Heart left ventricle (tissue), 16 donors: ENCODE measurements at regions not wholly inside any gene's neighbourhood (a gene's known extent, or its start where the extent isn't known, plus 50 kb on each side); places are given as distances from the start of the nearest gene placed in this dataset.

Experiments
- ATAC-seq, 4 donors: fragments of 200-7000 bp; cut with Tn5 transposase; one replicate each; pipeline ENCODE4 v1.9.1; 2020 to 2022; ENCODE audit warnings: moderate library complexity in 4 of 4, mild to moderate bottlenecking in 3 of 4, moderate number of reproducible peaks in 1 of 4
- DNase-seq, 5 donors: peaks; one replicate each; pipeline ENCODE4 v3.0.0-alpha.2; 2020
- H3K27ac ChIP-seq, 12 donors: fragments of 200-600 bp; sonication (generic) in 4 of 12; one replicate each; pipeline versions ENCODE4 v1.5.0 to v1.8.0; 2016 to 2022; ENCODE audit warnings: mild to moderate bottlenecking in 2 of 12
- H3K27me3 ChIP-seq, 9 donors: fragments of 200-600 bp; sonication (generic) in 2 of 9; one replicate each; pipeline versions ENCODE4 v1.5.1 to v1.8.0; 2016 to 2022; ENCODE audit warnings: mild to moderate bottlenecking in 3 of 9
- H3K36me3 ChIP-seq, 9 donors: fragments of 200-600 bp; sonication (generic) in 2 of 9; one replicate each; pipeline versions ENCODE4 v1.5.0 to v1.8.0; 2018 to 2022; ENCODE audit warnings: mild to moderate bottlenecking in 2 of 9
- H3K4me1 ChIP-seq, 12 donors: fragments of 200-600 bp; sonication (generic) in 4 of 12; one replicate each; pipeline versions ENCODE4 v1.5.0 to v1.8.0; 2016 to 2022; ENCODE audit warnings: mild to moderate bottlenecking in 3 of 12
- H3K4me3 ChIP-seq, 12 donors: fragments of 200-600 bp; sonication (generic) in 4 of 12; one replicate each; pipeline versions ENCODE4 v1.5.0 to v1.8.0; 2017 to 2022; ENCODE audit warnings: mild to moderate bottlenecking in 9 of 12, moderate library complexity in 4 of 12
- H3K9me3 ChIP-seq, 12 donors: fragments of 200-600 bp; sonication (generic) in 4 of 12; one replicate each; pipeline versions ENCODE4 v1.5.0 to v1.8.0; 2016 to 2022; ENCODE audit warnings: mild to moderate bottlenecking in 1 of 12
- CTCF ChIP-seq, 12 donors: fragments of 200-600 bp; sonication (generic) in 4 of 12; IDR thresholded peaks; one replicate each; pipeline versions ENCODE4 v1.5.0 to v1.8.0; 2018 to 2022; ENCODE audit warnings: antibody characterized with exemption in 12 of 12, mild to moderate bottlenecking in 5 of 12
- POLR2A ChIP-seq, 2 donors: fragments of 450-650 bp; IDR thresholded peaks; one replicate each; pipeline ENCODE4 v1.6.1; 2017; ENCODE audit warnings: antibody characterized with exemption in 2 of 2, mild to moderate bottlenecking in 2 of 2, moderate library complexity in 2 of 2
- WGBS, 4 donors: extraction: QIAGEN DNeasy Blood & Tissue Kit in 2 of 4; methylation state at CpG; one replicate each; pipeline versions ENCODE4 v1.1.5 to v1.1.7; 2013 to 2018; 5-methylcytosine and 5-hydroxymethylcytosine counted together
- intact Hi-C, 10 donors: fragments of 100-400 bp; cut with DNase I; formaldehyde crosslinking; loops; one replicate each; pipeline versions ENCODE4 v1.11.1 to v1.14.2; 2022
- donor health status: ischemic (EF 13 %, LVEDD 7.1; RV severe dilation, severe dysfunction).
- donor health status: healthy with polysubstance abuse.
- donor health status: DM: no; HTN: yes; CAD: no.
- donor health status: DM: no; HTN: no; CAD: no.
- donor health status: ischemic (EF 25% LVEDD 6.9; RV normal size, moderate dysfunction).
- donor health status: ischemic (EF 25% LVEDD 5.7; RV mildly dilated, moderate dysfunction).
- donor health status: healthy.
- donor health status: DM: yes; HTN: yes; CAD: no.
- donor health status: ischemic (EF 35%, LVEDD 5.7; RV mildly dilated, moderate dysfunction).
- donor health status: nonischemic (EF 11% LVEDD 7.7; RV severe dilation, severe dysfunction).
- donor health status: DM: yes; HTN: yes; CAD: no.
- donor health status: PGD.
- donor health status: ischemic (EF 29% LVEDD 5.4; RV normal size, mild dysfunction).
- donor health status: nonischemic (EF 23%, LVEDD 6.1; RV moderate dilation, normal function).

- ATAC-seq (no peak), DNase-seq (no peak)
- WGBS, 4 donors: 38 to 44% (median 41%) methylated on average over 2 of the region's 2 CpGs
- intact Hi-C loops: loop anchor here in 3 of 10 donors (5.0 to 10.0 kb wide), 3 partner anchors 787 to 917 kb away; no protein-coding TSS in a partner anchor
- no peak for TF ChIP-seq POLR2A (IDR thresholded peaks at IDR 0.05)
- TF ChIP-seq CTCF (IDR thresholded peaks at IDR 0.05): no peak
- Histone ChIP-seq H3K4me3 (no peak overlapping the region), H3K27ac (no peak overlapping the region), H3K36me3 (no peaks in the 10 kb centered on the region), H3K27me3 (peaks cover 0 to 6% (median 0%) of the 10 kb centered on the region in 9 donors), H3K9me3 (peaks cover 0 to 4% (median 0%) of the 10 kb centered on the region in 12 donors), H3K4me1 (no peaks in the 10 kb centered on the region)
Observed at GRCh38 chr13:90869580-90869979, 477.9 kb upstream of the MIR17HG start.

- DNase-seq: no peak
- H3K4me3 ChIP-seq: no peak overlapping the region
- peaks cover 0 to 6% (median 0%) of the 10 kb centered on the region in 9 donors for H3K27me3 ChIP-seq
- H3K4me1 ChIP-seq: no peaks in the 10 kb centered on the region
- H3K27ac ChIP-seq: no peak overlapping the region
- WGBS, 4 donors: 64 to 72% (median 66%) methylated on average over 4 of the region's 4 CpGs
- no peak for ATAC-seq
- TF ChIP-seq CTCF (IDR thresholded peaks at IDR 0.05) (no peak), POLR2A (IDR thresholded peaks at IDR 0.05) (no peak)
- H3K36me3 ChIP-seq: no peaks in the 10 kb centered on the region
- peaks cover 0 to 4% (median 0%) of the 10 kb centered on the region in 12 donors for H3K9me3 ChIP-seq
- intact Hi-C loops: no loop called here
Observed at GRCh38 chr13:90872491-90873025, 474.9 kb upstream of the MIR17HG start.

- Histone ChIP-seq H3K4me1 (no peaks in the 10 kb centered on the region), H3K27me3 (no peaks in the 10 kb centered on the region), H3K27ac (no peak overlapping the region), H3K9me3 (no peaks in the 10 kb centered on the region), H3K36me3 (no peaks in the 10 kb centered on the region), H3K4me3 (no peak overlapping the region)
- DNase-seq (no peak), ATAC-seq (no peak)
- TF ChIP-seq POLR2A (IDR thresholded peaks at IDR 0.05) (no peak), CTCF (IDR thresholded peaks at IDR 0.05) (no peak)
- WGBS, 4 donors: 92 to 98% (median 94%) methylated on average over 5 of the region's 5 CpGs
- intact Hi-C loops: no loop called here
Observed at GRCh38 chr13:90880790-90881189, 466.7 kb upstream of the MIR17HG start.

GRCh38 chr13:90882551-90882950 is 464.9 kb upstream of the MIR17HG start:
- ATAC-seq (no peak), DNase-seq (no peak)
- Histone ChIP-seq H3K4me3 (no peak overlapping the region), H3K27me3 (no peaks in the 10 kb centered on the region), H3K36me3 (no peaks in the 10 kb centered on the region), H3K9me3 (no peaks in the 10 kb centered on the region), H3K27ac (no peak overlapping the region), H3K4me1 (no peaks in the 10 kb centered on the region)
- TF ChIP-seq CTCF (IDR thresholded peaks at IDR 0.05): no peak
- TF ChIP-seq POLR2A (IDR thresholded peaks at IDR 0.05): no peak
- WGBS, 4 donors: 86 to 91% (median 88%) methylated on average over 6 of the region's 6 CpGs
- intact Hi-C loops: no loop called here
